GM06990 (cell line): ENCODE measurements at regions not wholly inside any gene's neighbourhood (a gene's known extent, or its start where the extent isn't known, plus 50 kb on each side); places are given as distances from the start of the nearest gene placed in this dataset.
A peak's percentile ranks its signal among the peaks of the same experiment; 100 is the strongest.

ENCODE experiments used
- DNase-seq: peaks from one replicate; pipeline ENCODE4 v3.0.0-alpha.2; 2011; ENCODE audit not compliant: insufficient read length; ENCODE audit errors: extremely low read depth
- H3K27me3 ChIP-seq: replicated peaks from 2 replicates; pipeline ENCODE4 v1.6.0; 2011; ENCODE audit warnings: low read length; ENCODE audit not compliant: control insufficient read depth, insufficient read depth
- H3K36me3 ChIP-seq: 2 replicates; pipeline ENCODE4 v1.5.1; 2011; ENCODE audit warnings: low read length; ENCODE audit not compliant: control insufficient read depth, insufficient read depth
- H3K4me3 ChIP-seq: replicated peaks from 2 replicates; pipeline ENCODE4 v1.5.1; 2011; ENCODE audit warnings: low read depth, mild to moderate bottlenecking, control low read depth, low read length
- CTCF ChIP-seq: IDR thresholded peaks from 2 replicates; pipeline ENCODE4 v1.5.1; 2011; ENCODE audit warnings: low read length, control low read depth, mild to moderate bottlenecking, inconsistent platforms; ENCODE audit not compliant: insufficient read depth, poor library complexity, severe bottlenecking

DNA sequence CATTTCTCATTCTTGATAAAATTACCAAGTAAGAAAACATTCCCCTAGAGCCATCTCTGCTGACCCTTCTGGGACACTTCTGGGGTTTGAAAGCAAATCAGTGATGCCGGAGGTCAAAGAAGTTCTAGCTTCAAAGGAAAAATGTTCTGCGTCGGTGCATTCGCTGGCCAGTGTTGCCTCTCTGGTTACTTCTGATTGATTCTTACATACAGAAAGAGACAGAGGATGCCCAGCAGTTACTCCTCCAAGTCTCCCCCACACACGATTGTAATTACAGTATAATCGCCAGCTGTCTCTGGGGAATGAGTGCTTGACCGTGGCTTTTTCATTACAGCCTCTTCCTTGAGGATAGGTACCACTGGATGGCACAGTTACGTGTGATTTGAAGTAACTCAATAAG, 150.9 kb downstream of the SNX19 start:
- no peak for TF ChIP-seq CTCF
- no peak overlapping the region for H3K4me3 ChIP-seq

GRCh38 chr11:130765951-130766649, 150.2 kb downstream of the SNX19 start:
- peak; percentile 63 for DNase-seq
- TF ChIP-seq CTCF: no peak
- no peak overlapping the region for H3K4me3 ChIP-seq
- no peaks in the 10 kb centered on the region for H3K27me3 ChIP-seq
- H3K36me3 ChIP-seq: no peaks in the 10 kb centered on the region

More for the DNA sequence above, 150.9 kb downstream of the SNX19 start:
- no peak for DNase-seq
- no peaks in the 10 kb centered on the region for H3K27me3 ChIP-seq
- no peaks in the 10 kb centered on the region for H3K36me3 ChIP-seq

DNA sequence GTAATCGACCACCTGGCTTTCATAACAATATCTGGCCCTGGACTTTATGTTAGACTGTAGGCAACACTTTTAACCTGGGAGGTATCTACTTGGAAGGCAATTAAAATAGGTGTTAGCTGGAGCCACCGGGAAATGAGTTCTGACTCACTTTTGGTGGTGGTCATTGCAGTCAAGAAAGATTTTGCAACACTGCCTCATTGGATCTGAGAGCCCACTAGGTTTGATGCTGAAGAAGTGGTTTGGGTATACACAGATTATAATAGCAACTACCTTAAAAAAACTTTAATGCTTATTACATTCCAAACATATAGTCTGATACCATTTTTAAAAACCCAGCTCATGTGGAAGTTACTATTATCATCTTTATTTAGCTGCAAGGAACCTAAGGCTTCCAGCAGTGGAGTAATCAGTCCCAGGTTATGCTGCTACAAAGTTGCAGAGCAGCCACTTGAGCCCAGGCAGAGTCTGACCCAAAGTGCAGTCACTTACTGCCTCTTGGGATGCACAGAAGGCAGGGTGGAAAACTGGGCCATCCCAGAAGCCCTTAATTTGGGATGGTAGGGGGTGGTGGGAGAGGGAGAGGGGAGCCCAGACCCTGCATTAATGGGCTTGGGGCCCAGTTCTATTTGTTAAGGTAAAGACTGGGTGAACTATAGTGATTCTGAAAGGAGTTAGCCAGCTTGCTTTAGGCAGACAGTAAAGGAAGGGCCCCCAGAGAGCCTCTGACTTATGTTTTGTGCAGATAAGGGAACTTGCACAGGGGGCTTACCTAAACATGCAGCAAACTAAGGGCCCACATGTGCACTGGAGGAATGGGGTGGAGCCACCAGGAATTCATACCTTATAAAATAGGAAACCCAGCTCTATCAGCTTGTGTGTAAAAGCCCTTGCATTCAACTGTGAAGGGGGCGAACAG, 149.4 kb downstream of the SNX19 start:
- no peak for TF ChIP-seq CTCF
- Histone ChIP-seq H3K36me3 (no peaks in the 10 kb centered on the region), H3K4me3 (no peak overlapping the region), H3K27me3 (no peaks in the 10 kb centered on the region)
- peak; percentile 13 for DNase-seq

DNA sequence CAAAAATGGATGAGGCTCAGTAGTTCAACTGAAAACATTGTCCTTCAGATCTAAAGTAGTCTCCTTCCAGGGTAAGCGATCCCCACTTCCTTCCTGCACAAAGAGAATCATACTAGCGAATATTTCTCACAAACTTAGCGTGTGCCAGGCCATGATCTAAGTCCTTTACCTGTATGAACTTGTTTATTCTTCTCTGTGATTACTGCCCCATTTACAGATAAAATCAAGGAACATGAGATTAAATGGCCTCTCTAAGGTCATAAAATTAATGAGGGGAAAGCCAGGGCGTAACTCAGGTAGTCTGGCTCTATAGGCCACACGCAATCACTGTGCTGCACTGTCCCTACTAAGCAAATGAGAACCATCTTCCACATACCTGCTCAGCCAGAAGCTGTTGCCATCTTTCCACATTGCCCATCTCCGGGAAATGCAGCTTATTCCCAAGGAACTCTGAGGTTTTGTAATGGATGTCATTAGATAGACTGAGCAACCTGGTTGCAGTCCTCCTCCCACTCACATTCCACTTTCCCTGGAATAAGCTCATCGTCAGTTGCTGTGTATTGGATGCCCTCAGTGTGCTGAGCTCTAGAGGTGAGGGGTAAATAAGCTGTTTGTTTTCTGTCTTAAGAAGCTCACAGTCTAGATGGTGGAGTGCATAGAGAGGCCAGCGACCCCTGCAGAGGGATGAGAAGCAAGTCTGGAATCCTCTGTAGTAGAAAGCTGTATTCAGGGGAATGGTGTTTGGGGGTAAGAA, 146.3 kb downstream of the SNX19 start:
- Histone ChIP-seq H3K4me3 (no peak overlapping the region), H3K27me3 (no peaks in the 10 kb centered on the region), H3K36me3 (no peaks in the 10 kb centered on the region)
- DNase-seq: no peak
- TF ChIP-seq CTCF: no peak

DNA sequence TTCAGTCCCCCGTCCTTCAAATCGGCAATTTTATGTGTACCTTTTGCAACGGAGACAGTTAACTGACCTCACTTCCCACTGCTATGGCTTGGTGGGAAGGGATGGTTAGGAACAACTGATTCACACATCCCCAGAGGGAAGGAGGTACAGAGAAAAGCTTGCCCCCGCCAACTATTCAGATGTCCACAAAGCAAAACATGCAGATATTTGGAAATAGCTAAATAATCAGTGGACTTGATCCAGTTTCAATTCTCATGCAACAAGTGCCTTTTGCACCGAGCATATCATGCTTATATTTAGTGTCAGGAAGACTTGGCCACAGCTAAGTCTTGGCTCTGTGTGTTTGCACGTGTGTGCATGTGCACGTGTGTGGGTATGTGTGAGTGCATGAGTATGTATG, 144.6 kb downstream of the SNX19 start:
- Histone ChIP-seq H3K4me3 (no peak overlapping the region), H3K27me3 (no peaks in the 10 kb centered on the region), H3K36me3 (no peaks in the 10 kb centered on the region)
- DNase-seq: no peak
- no peak for TF ChIP-seq CTCF
